NCI-H1417 (cell line): ENCODE measurements at regions not wholly inside any gene's neighbourhood (a gene's known extent, or its start where the extent isn't known, plus 50 kb on each side); places are given as distances from the start of the nearest gene placed in this dataset.

Experiments
- DNase-seq, 3 experiments: peaks; one replicate each; lab custom pipeline; 2025; lab: John Stamatoyannopoulos, UW

- DNase-seq: no peak
Observed at GRCh38 chr1:228920831-228921230, 185.6 kb downstream of the RHOU start.

- DNase-seq: no peak
Observed at GRCh38 chr1:228921481-228921880, 186.2 kb downstream of the RHOU start.

GRCh38 chr1:228922722-228923376 lies 187.6 kb downstream of the RHOU start:
- no peak for DNase-seq

GRCh38 chr1:228923973-228924686 lies 188.9 kb downstream of the RHOU start:
- no peak for DNase-seq

- no peak for DNase-seq
Observed at GRCh38 chr1:228925691-228926090, 190.4 kb downstream of the RHOU start.

- DNase-seq: no peak
Observed at GRCh38 chr1:228927421-228927820, 192.1 kb downstream of the RHOU start.

GRCh38 chr1:228927946-228928898 lies 192.9 kb downstream of the RHOU start:
- DNase-seq: no peak

GRCh38 chr1:228929476-228930027 lies 194.3 kb downstream of the RHOU start:
- no peak for DNase-seq

GRCh38 chr1:228930479-228930957 lies 195.2 kb downstream of the RHOU start:
- DNase-seq: no peak

GRCh38 chr1:228933753-228934152 lies 198.5 kb downstream of the RHOU start:
- no peak for DNase-seq

GRCh38 chr1:228935198-228935663 lies 200.0 kb downstream of the RHOU start:
- no peak for DNase-seq

- DNase-seq: no peak
Observed at GRCh38 chr1:228935855-228936727, 200.8 kb downstream of the RHOU start.

- DNase-seq: no peak
Observed at GRCh38 chr1:228936881-228937280, 201.6 kb downstream of the RHOU start.

- no peak for DNase-seq
Observed at GRCh38 chr1:228937351-228937750, 202.1 kb downstream of the RHOU start.

- DNase-seq: peak in 1 of 3 experiments; percentile 43
Observed at GRCh38 chr1:228937851-228938536, 202.7 kb downstream of the RHOU start.

- peak; percentile 3 to 43 (median 6) for DNase-seq
Observed at GRCh38 chr1:228938537-228938901, 203.2 kb downstream of the RHOU start.

- DNase-seq: no peak
Observed at GRCh38 chr1:228939001-228939691, 203.9 kb downstream of the RHOU start.

GRCh38 chr1:228939881-228940392 lies 204.7 kb downstream of the RHOU start:
- DNase-seq: no peak

GRCh38 chr1:228940526-228940925 lies 205.2 kb downstream of the RHOU start:
- DNase-seq: no peak

GRCh38 chr1:228940926-228941325 lies 205.6 kb downstream of the RHOU start:
- no peak for DNase-seq
